Left renal cortex interstitium (tissue), 4 donors: ENCODE measurements at regions not wholly inside any gene's neighbourhood (a gene's known extent, or its start where the extent isn't known, plus 50 kb on each side); places are given as distances from the start of the nearest gene placed in this dataset.

Experiments used
- DNase-seq, 4 donors: peaks; one replicate each; pipeline ENCODE4 v3.0.0-alpha.2; 2013; ENCODE audit warnings: low read depth in 4 of 4, low spot score in 2 of 4, missing footprints in 1 of 4

GRCh38 chr15:39447881-39448280, 133.0 kb upstream of the THBS1 start:
- DNase-seq: no peak

- DNase-seq: no peak
These were observed 132.5 kb upstream of the THBS1 start for GRCh38 chr15:39448409-39448808.

- DNase-seq: no peak
These were observed 129.7 kb upstream of the THBS1 start for GRCh38 chr15:39451121-39451688.

GRCh38 chr15:39451871-39452270, 129.0 kb upstream of the THBS1 start:
- no peak for DNase-seq

GRCh38 chr15:39453620-39454019, 127.3 kb upstream of the THBS1 start:
- no peak for DNase-seq

- no peak for DNase-seq
These were observed 126.5 kb upstream of the THBS1 start for GRCh38 chr15:39454189-39454986.

GRCh38 chr15:39455471-39455991, 125.3 kb upstream of the THBS1 start:
- no peak for DNase-seq

GRCh38 chr15:39456159-39456558, 124.7 kb upstream of the THBS1 start:
- no peak for DNase-seq

- DNase-seq: no peak
These were observed 124.1 kb upstream of the THBS1 start for GRCh38 chr15:39456582-39457330.

- DNase-seq: no peak
These were observed 122.7 kb upstream of the THBS1 start for GRCh38 chr15:39458131-39458530.

- no peak for DNase-seq
These were observed 121.3 kb upstream of the THBS1 start for GRCh38 chr15:39459548-39459947.

GRCh38 chr15:39460748-39461147, 120.1 kb upstream of the THBS1 start:
- DNase-seq: no peak

GRCh38 chr15:39461536-39462130, 119.2 kb upstream of the THBS1 start:
- no peak for DNase-seq

- no peak for DNase-seq
These were observed 118.2 kb upstream of the THBS1 start for GRCh38 chr15:39462691-39463090.

GRCh38 chr15:39465843-39466749, 114.8 kb upstream of the THBS1 start:
- DNase-seq: no peak

GRCh38 chr15:39466750-39467105, 114.2 kb upstream of the THBS1 start:
- no peak for DNase-seq

GRCh38 chr15:39468331-39468730, 112.5 kb upstream of the THBS1 start:
- no peak for DNase-seq

GRCh38 chr15:39468828-39469227, 112.1 kb upstream of the THBS1 start:
- no peak for DNase-seq

- DNase-seq: no peak
These were observed 108.9 kb upstream of the THBS1 start for GRCh38 chr15:39471785-39472574.
